Endothelial cell of umbilical vein (primary cell): ENCODE measurements at regions not wholly inside any gene's neighbourhood (a gene's known extent, or its start where the extent isn't known, plus 50 kb on each side); places are given as distances from the start of the nearest gene placed in this dataset.

ENCODE experiments used
- BruUV-seq: library from RNA; stranded (reverse); fragments of 400-500 nt; replicated peaks from 2 replicates; lab custom pipeline; 2021; lab: Mats Ljungman, UMichigan
- CTCF ChIA-PET: fragments of 300-600, 350-600 bp; sonication (Branson Sonifier 250); formaldehyde crosslinking; loops from one replicate; lab custom pipeline; 2021; ENCODE audit warnings: antibody characterized with exemption, inconsistent platforms; lab: Charles Lee
- POLR2A ChIA-PET: fragments of 300-600, 350-600 bp; sonication (Branson Sonifier 250); formaldehyde crosslinking; loops from one replicate; lab custom pipeline; 2021; ENCODE audit warnings: antibody characterized with exemption, inconsistent platforms; lab: Charles Lee
- DNase-seq: peaks from one replicate; pipeline ENCODE4 v3.0.0-alpha.2; 2011; ENCODE audit warnings: low read depth, low spot score
- FAIRE-seq: peaks from 2 replicates; lab custom pipeline; 2011; peaks lifted over from hg19 to GRCh38; lab: Jason Lieb, UNC
- H2AFZ ChIP-seq: 2 replicates; pipeline ENCODE4 v1.6.0; 2012; ENCODE audit warnings: low read depth, low read length, control low read depth, inconsistent platforms
- H3K27ac ChIP-seq: 2 replicates; pipeline ENCODE4 v1.5.1; 2011; ENCODE audit warnings: low read depth, mild to moderate bottlenecking, control low read depth, low read length, moderate library complexity; ENCODE audit not compliant: insufficient read depth
- H3K27me3 ChIP-seq, 2 experiments: 2 replicates each; pipeline versions ENCODE4 v1.6.0 to v1.6.1; 2011; ENCODE audit warnings: low read length in 2 of 2, mixed read lengths in 1 of 2; ENCODE audit not compliant: control insufficient read depth in 2 of 2, insufficient read depth in 2 of 2
- H3K36me3 ChIP-seq, 2 experiments: 2 replicates in 1 of 2; 3 replicates in 1 of 2; pipeline ENCODE4 v1.5.1; 2011; ENCODE audit warnings: low read length in 2 of 2, mild to moderate bottlenecking in 1 of 2, moderate library complexity in 1 of 2; ENCODE audit not compliant: control insufficient read depth in 2 of 2, insufficient read depth in 2 of 2; ENCODE audit errors: extremely low read depth in 1 of 2
- H3K4me1 ChIP-seq: 3 replicates; pipeline ENCODE4 v1.5.1; 2011; ENCODE audit warnings: mild to moderate bottlenecking, low read length; ENCODE audit not compliant: control insufficient read depth, insufficient read depth; ENCODE audit errors: extremely low read depth
- H3K4me2 ChIP-seq: 2 replicates; pipeline ENCODE4 v1.6.1; 2011; ENCODE audit warnings: low read length, control low read depth, mixed read lengths; ENCODE audit not compliant: insufficient read depth
- H3K4me3 ChIP-seq, 3 experiments: fragments of 200-600 bp in 1 of 3; sonication (generic), shearing (Covaris generic) in 1 of 3; replicated peaks in 1 of 3; 2 replicates each; pipeline ENCODE4 v1.5.1; 2011 to 2016; ENCODE audit warnings: control low read depth in 3 of 3, low read length in 3 of 3, mild to moderate bottlenecking in 2 of 3, inconsistent platforms in 1 of 3, low read depth in 1 of 3, moderate library complexity in 1 of 3; ENCODE audit not compliant: insufficient read depth in 1 of 3
- H3K79me2 ChIP-seq: 2 replicates; pipeline ENCODE4 v1.6.0; 2012; ENCODE audit warnings: low read length, inconsistent platforms; ENCODE audit not compliant: control insufficient read depth, insufficient read depth
- H3K9ac ChIP-seq: replicated peaks from 2 replicates; pipeline ENCODE3; 2011; ENCODE audit warnings: low read length, control low read depth; ENCODE audit not compliant: insufficient read depth; ENCODE audit errors: extremely low read depth
- H3K9me1 ChIP-seq: replicated peaks from 3 replicates; pipeline ENCODE4 v1.6.0; 2011; ENCODE audit warnings: mild to moderate bottlenecking, low read length; ENCODE audit not compliant: control insufficient read depth, insufficient read depth; ENCODE audit errors: extremely low read depth
- H3K9me3 ChIP-seq: replicated peaks from 2 replicates; pipeline ENCODE4 v1.5.1; 2012; ENCODE audit warnings: low read length, inconsistent platforms; ENCODE audit not compliant: control insufficient read depth, insufficient read depth
- H4K20me1 ChIP-seq: replicated peaks from 2 replicates; pipeline ENCODE3; 2011; ENCODE audit warnings: mild to moderate bottlenecking, low read length; ENCODE audit not compliant: control insufficient read depth, insufficient read depth; ENCODE audit errors: extremely low read depth
- EZH2 ChIP-seq: IDR thresholded peaks from 2 replicates; pipeline ENCODE4 v1.6.1; 2012; ENCODE audit warnings: borderline replicate concordance, low read depth, mild to moderate bottlenecking, moderate library complexity, low read length, inconsistent platforms; ENCODE audit not compliant: severe bottlenecking
- FOS ChIP-seq: IDR thresholded peaks from 2 replicates; pipeline ENCODE4 v1.6.1; 2011; ENCODE audit warnings: mild to moderate bottlenecking, low read length, moderate library complexity, borderline replicate concordance; ENCODE audit not compliant: insufficient read depth
- GATA2 ChIP-seq: IDR thresholded peaks from 2 replicates; pipeline ENCODE4 v1.7.0; 2011; ENCODE audit warnings: low read depth, mild to moderate bottlenecking, moderate library complexity, mixed read lengths, low read length; ENCODE audit not compliant: insufficient read length, insufficient read depth
- JUN ChIP-seq: IDR thresholded peaks from 2 replicates; pipeline ENCODE4 v1.6.1; 2011; ENCODE audit warnings: borderline replicate concordance, low read depth; ENCODE audit not compliant: insufficient read length, insufficient read depth
- MYC ChIP-seq: IDR thresholded peaks from one replicate; pipeline ENCODE4 v1.6.1; 2011; ENCODE audit warnings: mild to moderate bottlenecking, low read depth, low read length
- POLR2A ChIP-seq: IDR thresholded peaks from 2 replicates; pipeline ENCODE4 v1.6.1; 2012; ENCODE audit warnings: low read depth, mild to moderate bottlenecking, control low read depth, low read length
- POLR2AphosphoS5 ChIP-seq: IDR thresholded peaks from 2 replicates; pipeline ENCODE4 v1.6.1; 2012; ENCODE audit warnings: low read depth, mild to moderate bottlenecking, control low read depth, low read length, moderate library complexity; ENCODE audit not compliant: insufficient read depth
- dilution Hi-C: fragments of 300-500 bp; cut with MboI; formaldehyde crosslinking; loops from one replicate; pipeline ENCODE4 v1.15.0; 2019; ENCODE audit warnings: low sequenced_read_pairs; ENCODE audit not compliant: extremely low pct_ligation_motif_present
- intact Hi-C: fragments of 100-400 bp; cut with micrococcal nuclease; formaldehyde crosslinking; loops from one replicate; pipeline ENCODE4 v1.10.0; 2022
- TF ChIP-seq, protein P1 (sequence below): IDR thresholded peaks from 2 replicates; pipeline ENCODE4 v1.6.1; 2011; ENCODE audit not compliant: insufficient read depth, insufficient read length
- TF ChIP-seq, protein P2 (sequence below), 2 donors: IDR thresholded peaks; 1 replicate in 1 of 2; 2 replicates in 1 of 2; pipeline ENCODE4 v1.5.1; 2011; ENCODE audit warnings: low read length in 2 of 2, mild to moderate bottlenecking in 2 of 2, moderate library complexity in 2 of 2, control low read depth in 1 of 2, inconsistent platforms in 1 of 2, low read depth in 1 of 2; ENCODE audit not compliant: insufficient read depth in 1 of 2; ENCODE audit errors: extremely low read depth in 1 of 2

GRCh38 chr6:165206798-165207197 lies 102.6 kb downstream of the C6orf118 start:
- CTCF ChIA-PET, result no interaction called here
- Histone ChIP-seq H3K4me3 (no peak overlapping the region), H3K9me1 (no peaks in the 10 kb centered on the region), H4K20me1 (no peaks in the 10 kb centered on the region), H3K27ac (no peak overlapping the region), H3K36me3 (no peaks in the 10 kb centered on the region), H3K9ac (no peak overlapping the region), H3K4me1 (no peaks in the 10 kb centered on the region), H2AFZ (no peak overlapping the region), H3K27me3 (no peaks in the 10 kb centered on the region), H3K9me3 (no peaks in the 10 kb centered on the region), H3K4me2 (no peak overlapping the region), H3K79me2 (no peaks in the 10 kb centered on the region)
- dilution Hi-C loops (no loop called here), intact Hi-C loops (no loop called here)
- BruUV-seq, result no TSS peak
- TF ChIP-seq, protein P1, sequence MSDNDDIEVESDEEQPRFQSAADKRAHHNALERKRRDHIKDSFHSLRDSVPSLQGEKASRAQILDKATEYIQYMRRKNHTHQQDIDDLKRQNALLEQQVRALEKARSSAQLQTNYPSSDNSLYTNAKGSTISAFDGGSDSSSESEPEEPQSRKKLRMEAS, result no peak
- no peak for TF ChIP-seq FOS
- no peak for TF ChIP-seq MYC
- no peak for TF ChIP-seq POLR2AphosphoS5
- no peak for TF ChIP-seq JUN
- no peak for TF ChIP-seq GATA2
- TF ChIP-seq POLR2A, result no peak
- TF ChIP-seq, protein P2, sequence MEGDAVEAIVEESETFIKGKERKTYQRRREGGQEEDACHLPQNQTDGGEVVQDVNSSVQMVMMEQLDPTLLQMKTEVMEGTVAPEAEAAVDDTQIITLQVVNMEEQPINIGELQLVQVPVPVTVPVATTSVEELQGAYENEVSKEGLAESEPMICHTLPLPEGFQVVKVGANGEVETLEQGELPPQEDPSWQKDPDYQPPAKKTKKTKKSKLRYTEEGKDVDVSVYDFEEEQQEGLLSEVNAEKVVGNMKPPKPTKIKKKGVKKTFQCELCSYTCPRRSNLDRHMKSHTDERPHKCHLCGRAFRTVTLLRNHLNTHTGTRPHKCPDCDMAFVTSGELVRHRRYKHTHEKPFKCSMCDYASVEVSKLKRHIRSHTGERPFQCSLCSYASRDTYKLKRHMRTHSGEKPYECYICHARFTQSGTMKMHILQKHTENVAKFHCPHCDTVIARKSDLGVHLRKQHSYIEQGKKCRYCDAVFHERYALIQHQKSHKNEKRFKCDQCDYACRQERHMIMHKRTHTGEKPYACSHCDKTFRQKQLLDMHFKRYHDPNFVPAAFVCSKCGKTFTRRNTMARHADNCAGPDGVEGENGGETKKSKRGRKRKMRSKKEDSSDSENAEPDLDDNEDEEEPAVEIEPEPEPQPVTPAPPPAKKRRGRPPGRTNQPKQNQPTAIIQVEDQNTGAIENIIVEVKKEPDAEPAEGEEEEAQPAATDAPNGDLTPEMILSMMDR (IDR thresholded peaks at IDR 0.05; ENCODE audit: extremely low read depth in 1 of 2, insufficient read depth in 1 of 2, low read depth in 1 of 2, low read length in 2 of 2), result no peak
- TF ChIP-seq EZH2, result no peak
- FAIRE-seq (no peak), DNase-seq (no peak)
- POLR2A ChIA-PET, result no interaction called here
